Activated naive CD4-positive, alpha-beta T cell treated with anti-CD3 and anti-CD28 coated beads, Interleukin-2, amount 50 U/mL, for 72 hours (primary cell): ENCODE measurements at regions not wholly inside any gene's neighbourhood (a gene's known extent, or its start where the extent isn't known, plus 50 kb on each side); places are given as distances from the start of the nearest gene placed in this dataset.
"Not testable (repeated sequence)": the region's sequence is repeated elsewhere in the genome, so short reads cannot be mapped to it uniquely, and the experiment has no call there.

Experiments used
- ATAC-seq, 2 donors: fragments of 150-1000 bp; cut with Tn5 transposase; 2 replicates each; pipeline ENCODE4 v1.10.0; 2021; ENCODE audit warnings: mild to moderate bottlenecking in 2 of 2, moderate library complexity in 2 of 2
- DNase-seq, 2 donors: peaks; one replicate each; pipeline ENCODE4 v3.0.0; 2021 to 2022; ENCODE audit warnings: low spot score in 2 of 2
- H3K27ac Mint-ChIP-seq, 2 donors: one replicate each; pipeline ENCODE4 v1.8.0; 2022; ENCODE audit warnings: mild to moderate bottlenecking in 2 of 2, mixed read lengths in 2 of 2
- H3K36me3 Mint-ChIP-seq, 2 donors: one replicate each; pipeline ENCODE4 v1.8.0; 2022; ENCODE audit warnings: mixed read lengths in 2 of 2
- H3K9me3 Mint-ChIP-seq, 2 donors: one replicate each; pipeline ENCODE4 v1.8.0; 2022; ENCODE audit warnings: mixed read lengths in 2 of 2

DNA sequence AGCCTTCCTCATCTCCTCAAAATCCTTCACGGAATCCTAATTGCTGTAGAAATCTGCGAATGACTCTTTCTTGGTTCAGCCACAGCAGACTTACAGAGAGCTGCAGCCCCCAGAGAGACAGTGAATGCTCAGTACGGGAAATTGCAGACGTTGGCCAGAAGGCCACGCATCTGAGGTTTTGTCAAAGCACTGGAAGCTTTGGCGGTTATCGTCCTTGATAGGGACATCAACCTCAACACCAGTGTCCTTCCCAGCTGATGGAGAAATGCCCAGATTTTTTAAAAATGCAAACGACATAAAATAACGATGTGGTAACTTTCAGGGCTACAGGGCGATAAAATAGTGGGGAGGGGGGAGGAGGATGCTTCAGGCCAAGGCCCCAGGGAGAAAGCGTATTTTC is 166.6 kb upstream of the CIBAR2 start:
- no peaks in the 10 kb centered on the region for H3K36me3 Mint-ChIP-seq

DNA sequence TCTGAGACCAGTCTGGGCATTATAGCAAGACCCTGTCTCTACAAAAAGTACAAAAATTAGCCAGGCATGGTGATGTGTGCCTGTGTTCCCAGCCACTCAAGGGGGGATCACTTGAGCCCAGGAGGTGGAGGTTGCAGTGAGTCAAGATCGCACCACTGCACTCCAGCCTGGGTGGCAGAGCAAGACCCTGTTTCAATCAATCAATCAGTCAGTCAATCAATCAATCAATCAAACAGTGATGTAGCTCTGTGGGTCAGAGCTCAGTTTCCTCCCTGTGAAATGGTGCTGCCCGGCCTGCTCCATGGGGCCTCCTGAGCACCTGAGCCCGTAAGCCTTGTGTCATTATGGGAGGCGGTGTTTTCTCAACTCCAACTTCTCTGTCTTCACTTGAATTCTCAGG is 167.1 kb upstream of the CIBAR2 start:
- H3K9me3 Mint-ChIP-seq: no peaks in the 10 kb centered on the region
- H3K36me3 Mint-ChIP-seq: no peaks in the 10 kb centered on the region
- ATAC-seq (no peak), DNase-seq (no peak)
- H3K27ac Mint-ChIP-seq: no peak overlapping the region

More for the DNA sequence above, 166.6 kb upstream of the CIBAR2 start:
- DNase-seq: no peak
- no peaks in the 10 kb centered on the region for H3K9me3 Mint-ChIP-seq
- ATAC-seq: no peak
- H3K27ac Mint-ChIP-seq: no peak overlapping the region

GRCh38 chr16:85279825-85280545 is 167.7 kb upstream of the CIBAR2 start:
- ATAC-seq (no peak), DNase-seq (no peak)
- H3K9me3 Mint-ChIP-seq: no peaks in the 10 kb centered on the region

DNA sequence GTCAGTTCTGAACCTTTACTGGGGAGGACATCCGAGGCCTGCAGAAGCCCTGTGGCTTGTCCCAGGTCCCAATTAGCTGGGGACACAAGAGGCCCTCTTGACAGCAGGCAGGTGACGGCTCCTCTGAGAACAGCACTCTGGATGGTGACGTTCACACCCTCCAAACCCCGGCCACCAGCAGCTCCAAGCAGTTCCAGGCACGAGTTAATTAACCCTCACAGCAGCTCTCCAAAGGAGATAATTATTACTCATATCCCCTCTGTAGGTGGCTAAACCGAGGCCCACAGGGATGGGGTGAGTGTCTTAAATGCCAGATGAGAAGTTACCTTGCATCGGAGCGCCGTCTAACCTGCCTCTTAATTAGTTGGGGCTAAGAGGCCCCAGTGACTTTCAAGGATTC is 168.9 kb upstream of the CIBAR2 start:
- Mint-ChIP-seq H3K36me3 (no peaks in the 10 kb centered on the region), H3K27ac (no peak overlapping the region), H3K9me3 (no peaks in the 10 kb centered on the region)
- DNase-seq (no peak), ATAC-seq (no peak)

More at GRCh38 chr16:85279825-85280545, 167.7 kb upstream of the CIBAR2 start:
- H3K36me3 Mint-ChIP-seq: no peaks in the 10 kb centered on the region
- no peak overlapping the region for H3K27ac Mint-ChIP-seq

GRCh38 chr16:85282842-85283241 is 170.6 kb upstream of the CIBAR2 start:
- no peaks in the 10 kb centered on the region for H3K9me3 Mint-ChIP-seq
- ATAC-seq (no peak), DNase-seq (no peak)
- H3K36me3 Mint-ChIP-seq: no peaks in the 10 kb centered on the region
- no peak overlapping the region for H3K27ac Mint-ChIP-seq

DNA sequence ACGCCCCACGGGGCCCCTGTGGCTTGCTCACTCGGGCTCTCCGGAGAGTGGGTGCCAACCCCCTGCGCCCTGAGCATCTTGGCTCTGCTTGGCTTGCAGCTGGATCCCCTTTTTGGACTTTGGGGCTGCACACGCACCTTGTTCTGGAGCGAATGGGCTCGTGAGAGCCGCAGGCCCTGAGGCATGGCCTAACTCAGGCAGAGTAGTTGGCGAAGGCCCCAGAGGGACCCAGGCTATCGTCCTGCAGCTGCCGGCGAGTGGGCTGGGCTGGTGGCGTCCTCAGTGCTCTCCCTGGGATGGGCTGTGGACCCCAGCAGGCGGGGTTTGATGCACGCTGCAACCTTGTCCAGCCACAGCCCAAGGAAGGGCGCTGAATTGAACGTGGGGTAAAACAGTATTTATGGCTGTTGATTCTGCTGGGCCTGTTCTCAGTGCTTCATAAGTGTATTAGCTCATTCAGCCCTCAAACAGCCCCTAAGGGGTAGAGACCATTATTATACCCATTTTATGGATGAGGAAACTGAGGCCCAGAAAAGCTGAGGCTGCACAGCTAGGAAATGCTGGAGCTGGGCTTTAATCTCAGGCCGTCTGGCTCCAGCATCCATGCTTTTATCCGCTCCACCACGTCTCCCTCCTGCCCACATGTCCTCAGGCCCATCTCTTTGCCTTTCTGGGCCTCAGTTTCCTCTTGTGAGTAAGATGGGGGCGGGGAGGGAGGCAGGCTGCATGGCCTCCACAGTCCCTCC is 171.2 kb upstream of the CIBAR2 start:
- H3K9me3 Mint-ChIP-seq: no peaks in the 10 kb centered on the region
- no peak overlapping the region for H3K27ac Mint-ChIP-seq
- DNase-seq (no peak), ATAC-seq (no peak)
- H3K36me3 Mint-ChIP-seq: no peaks in the 10 kb centered on the region

DNA sequence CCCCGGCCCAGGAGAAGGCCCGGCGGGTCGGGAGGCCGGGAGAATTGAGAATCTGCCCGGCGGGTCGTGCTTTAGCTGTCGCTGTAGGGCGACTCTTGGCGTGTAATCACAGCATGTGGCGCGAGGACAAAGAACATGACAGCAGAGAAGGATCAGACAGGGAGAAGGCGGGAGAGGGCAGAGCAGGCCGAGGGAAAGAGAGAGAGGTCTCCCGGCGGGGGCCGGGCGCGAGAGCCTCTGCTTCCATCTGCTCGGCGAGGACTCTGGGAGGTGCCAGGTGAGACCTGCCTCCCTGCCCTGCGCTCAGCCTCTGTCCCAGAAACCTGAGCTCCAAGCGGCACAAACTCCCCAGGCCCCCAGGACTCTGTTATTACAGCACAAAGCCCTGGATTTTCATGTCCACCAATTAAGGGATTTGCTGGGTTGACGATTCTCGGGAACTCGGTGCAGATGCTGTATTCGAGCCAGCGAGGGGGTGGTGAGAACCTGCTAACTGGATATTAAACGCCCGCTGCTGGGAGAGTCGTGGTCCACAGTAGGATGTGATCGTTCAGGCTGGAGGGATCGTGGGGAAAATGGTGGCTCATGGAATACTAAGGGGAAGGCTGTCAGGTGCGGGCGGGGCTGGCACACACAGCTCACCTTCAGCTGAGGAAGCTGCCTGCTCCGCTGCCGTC is 172.0 kb upstream of the CIBAR2 start:
- H3K27ac Mint-ChIP-seq: peak overlapping the region in 1 of 2 donors; percentile 60
- DNase-seq: no peak
- no peaks in the 10 kb centered on the region for H3K9me3 Mint-ChIP-seq
- no peaks in the 10 kb centered on the region for H3K36me3 Mint-ChIP-seq
- ATAC-seq: no peak

DNA sequence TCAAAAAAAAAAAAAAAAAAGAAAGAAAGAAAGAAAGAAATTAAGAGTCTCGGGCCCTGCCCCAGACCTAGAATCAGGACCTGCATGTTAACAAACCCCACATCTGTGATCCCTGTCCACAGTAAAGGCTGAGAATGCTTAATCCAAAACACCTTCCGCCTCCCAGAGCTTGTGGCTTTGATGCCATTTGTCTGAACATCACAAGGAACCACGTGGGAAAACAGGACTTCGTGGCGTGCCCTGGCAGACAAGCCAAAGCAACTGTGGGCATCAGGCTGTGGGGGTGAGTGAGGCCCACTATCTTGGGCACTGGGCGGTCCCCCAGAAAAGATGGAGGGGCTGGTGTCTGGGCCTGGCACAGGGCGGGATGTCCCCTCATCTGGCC is 173.4 kb upstream of the CIBAR2 start:
- ATAC-seq (no peak), DNase-seq (no peak)
- Mint-ChIP-seq H3K9me3 (no peaks in the 10 kb centered on the region), H3K27ac (no peak overlapping the region), H3K36me3 (no peaks in the 10 kb centered on the region)

- no peak for ATAC-seq
- H3K9me3 Mint-ChIP-seq: no peaks in the 10 kb centered on the region
- no peaks in the 10 kb centered on the region for H3K36me3 Mint-ChIP-seq
- no peak for DNase-seq
- no peak overlapping the region for H3K27ac Mint-ChIP-seq
Observed at GRCh38 chr16:85286066-85286831, 174.0 kb upstream of the CIBAR2 start.

DNA sequence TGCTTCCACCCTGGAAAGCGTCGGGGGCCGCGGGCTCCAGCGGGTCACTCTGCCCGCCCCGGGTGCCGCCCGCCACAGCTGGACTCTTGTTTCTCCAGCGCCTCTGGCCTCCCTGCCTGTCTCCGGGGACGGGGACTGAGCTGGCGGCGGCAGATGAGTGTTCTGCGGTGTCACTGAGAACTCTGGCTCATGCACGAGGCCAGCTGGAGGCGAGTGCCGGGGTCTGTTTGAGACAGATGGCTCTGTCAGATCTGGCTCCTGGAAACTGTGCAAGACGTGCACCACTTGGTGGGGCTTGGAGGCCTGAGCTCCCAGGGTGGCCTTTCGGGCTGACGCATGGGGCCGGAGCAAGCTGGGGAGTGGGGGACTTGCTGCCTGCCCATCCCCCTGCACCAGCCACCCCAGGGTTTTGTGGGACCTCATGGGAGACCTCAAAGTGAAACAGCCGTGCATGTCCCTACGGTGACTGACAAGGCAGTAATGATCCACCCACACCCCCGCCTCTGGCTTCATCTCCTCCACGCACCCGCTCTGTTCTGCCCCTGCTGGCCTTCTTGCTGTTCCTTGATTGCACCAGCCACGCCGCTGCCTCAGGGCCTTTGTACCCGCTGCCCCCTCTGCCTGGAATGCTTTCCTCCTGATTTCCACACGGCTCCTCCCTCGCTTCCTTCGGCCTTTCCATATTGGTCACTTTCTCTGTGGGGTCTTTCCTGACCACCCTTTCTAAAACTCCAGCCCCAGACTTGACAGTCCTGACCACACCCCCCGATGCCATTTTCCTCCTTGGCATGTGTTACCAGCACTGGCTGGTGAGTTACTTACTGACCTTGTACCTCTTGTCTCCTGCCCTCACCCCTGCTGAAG is 174.9 kb upstream of the CIBAR2 start:
- H3K27ac Mint-ChIP-seq: peak overlapping the region in 1 of 2 donors; percentile 60
- DNase-seq (no peak), ATAC-seq (no peak)
- no peaks in the 10 kb centered on the region for H3K9me3 Mint-ChIP-seq
- no peaks in the 10 kb centered on the region for H3K36me3 Mint-ChIP-seq

DNA sequence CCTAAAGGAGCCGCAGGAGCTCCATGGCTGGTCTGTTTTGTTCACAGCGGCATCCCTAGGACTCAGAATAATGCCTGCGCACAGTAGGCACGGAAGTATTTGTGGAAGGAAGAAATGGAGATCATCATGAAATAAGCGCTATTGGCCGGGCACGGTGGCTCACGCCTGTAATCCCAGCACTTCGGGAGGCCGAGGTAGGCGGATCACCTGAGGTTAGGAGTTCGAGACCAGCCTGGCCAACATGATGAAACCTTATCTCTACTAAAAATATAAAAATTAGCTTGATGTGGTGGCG is 175.5 kb upstream of the CIBAR2 start:
- ATAC-seq, DNase-seq, H3K36me3 Mint-ChIP-seq, H3K9me3 Mint-ChIP-seq: not testable (repeated sequence)
- peak overlapping the region in 1 of 2 donors; percentile 60 for H3K27ac Mint-ChIP-seq

GRCh38 chr16:85288341-85288868 is 176.1 kb upstream of the CIBAR2 start:
- Mint-ChIP-seq H3K9me3 (no peaks in the 10 kb centered on the region), H3K27ac (no peak overlapping the region), H3K36me3 (no peaks in the 10 kb centered on the region)
- ATAC-seq (no peak), DNase-seq (no peak)

DNA sequence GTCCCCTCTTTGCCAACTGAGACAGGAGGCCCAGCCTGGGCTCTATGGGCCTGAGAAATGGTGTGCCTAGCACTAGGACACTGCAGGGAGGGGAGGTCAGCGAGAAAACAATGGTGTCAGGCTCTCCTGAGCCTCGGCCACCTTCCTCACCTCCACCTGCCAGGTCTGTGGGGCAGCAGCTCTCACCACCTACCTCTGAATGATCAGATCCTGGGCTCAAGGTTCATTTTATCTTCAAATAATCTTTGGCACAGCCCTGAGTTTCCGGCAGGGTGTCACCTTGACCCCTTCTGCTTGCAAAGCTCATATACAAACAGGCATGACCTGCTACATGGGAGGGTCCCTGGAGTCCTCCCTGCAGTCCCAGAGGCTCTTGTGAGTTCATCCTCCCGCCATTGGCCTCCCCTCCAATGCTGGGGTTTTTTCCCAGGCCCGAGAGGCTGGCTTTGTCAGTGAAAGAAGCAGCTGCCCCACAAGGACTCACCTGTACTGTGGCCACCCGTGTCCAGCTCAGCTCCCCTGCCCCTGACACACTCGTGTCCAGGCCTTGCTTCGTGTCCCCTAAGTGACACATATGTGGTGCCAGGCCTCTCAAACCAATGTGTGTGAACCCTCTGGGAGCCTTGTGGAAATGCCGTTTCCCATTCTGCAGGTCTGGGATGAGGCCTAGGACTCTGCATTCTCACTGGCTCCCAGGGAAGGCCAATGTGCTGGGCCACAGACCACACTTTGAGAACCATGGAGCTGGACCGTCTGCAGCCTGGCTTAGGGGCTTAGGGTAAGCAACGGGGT is 176.8 kb upstream of the CIBAR2 start:
- ATAC-seq (no peak), DNase-seq (no peak)
- H3K9me3 Mint-ChIP-seq: no peaks in the 10 kb centered on the region
- no peak overlapping the region for H3K27ac Mint-ChIP-seq
- H3K36me3 Mint-ChIP-seq: no peaks in the 10 kb centered on the region

GRCh38 chr16:85289760-85290625 is 177.7 kb upstream of the CIBAR2 start:
- Mint-ChIP-seq H3K27ac (no peak overlapping the region), H3K9me3 (no peaks in the 10 kb centered on the region), H3K36me3 (no peaks in the 10 kb centered on the region)
- DNase-seq (no peak), ATAC-seq (no peak)
